Esophagus muscularis mucosa (tissue), 4 donors: ENCODE measurements at regions not wholly inside any gene's neighbourhood (a gene's known extent, or its start where the extent isn't known, plus 50 kb on each side); places are given as distances from the start of the nearest gene placed in this dataset.

ENCODE experiments used
- CTCF ChIP-seq, 3 experiments: fragments of 200-600 bp in 2 of 3; fragments of 450-650 bp in 1 of 3; sonication (generic) in 2 of 3; IDR thresholded peaks; one replicate each; pipeline ENCODE4 v1.5.1; 2017 to 2019; ENCODE audit warnings: antibody characterized with exemption in 3 of 3, mild to moderate bottlenecking in 2 of 3, moderate library complexity in 1 of 3
- EP300 ChIP-seq: sonication (generic); formaldehyde crosslinking; IDR thresholded peaks from one replicate; pipeline ENCODE4 v1.6.1; 2017; ENCODE audit warnings: antibody characterized with exemption
- POLR2AphosphoS5 ChIP-seq, 2 donors: sonication (generic); formaldehyde crosslinking; IDR thresholded peaks; one replicate each; pipeline ENCODE4 v1.6.1; 2017; ENCODE audit warnings: antibody characterized with exemption in 2 of 2

DNA sequence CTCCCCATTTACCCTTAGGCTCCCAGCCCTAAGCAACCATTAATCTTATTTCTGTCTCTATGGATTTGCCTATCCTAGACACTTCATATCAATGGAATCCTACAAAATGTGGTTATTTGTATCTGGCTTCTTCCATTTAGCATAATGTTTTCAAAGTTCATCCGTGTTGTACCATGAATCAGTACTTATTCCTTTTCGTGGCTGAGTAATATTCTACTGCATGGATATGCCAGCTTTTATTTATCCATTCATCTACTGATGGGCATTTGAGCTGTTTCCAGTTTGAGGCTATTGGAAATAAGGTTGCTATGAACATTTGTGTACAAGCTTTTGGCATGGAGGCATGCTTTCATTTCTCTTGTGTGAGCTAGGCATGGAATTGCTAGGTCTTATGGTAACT lies 121.1 kb downstream of the WDR11 start:
- TF ChIP-seq POLR2AphosphoS5 (IDR thresholded peaks at IDR 0.05) (no peak), EP300 (no peak), CTCF (IDR thresholded peaks at IDR 0.05) (no peak)
